ENCODE measurements at regions not wholly inside any gene's neighbourhood (a gene's known extent, or its start where the extent isn't known, plus 50 kb on each side); places are given as distances from the start of the nearest gene placed in this dataset.

- TF ChIP-seq EZH2 (IDR thresholded peaks at IDR 0.05): no peak
- TF ChIP-seq FOXP2 (optimal IDR thresholded peaks at IDR 0.05; ENCODE audit: control extremely low read depth, extremely low read length, insufficient read depth): no peak
- TF ChIP-seq POLR2AphosphoS5 (IDR thresholded peaks at IDR 0.05; ENCODE audit: borderline replicate concordance, low read depth, low read length): no peak
- H3K36me3 ChIP-seq (ENCODE audit: insufficient read depth, low read length): no peaks in the 10 kb centered on the region
- H3K9ac ChIP-seq (ENCODE audit: insufficient read length): no peak overlapping the region
- H3K27ac ChIP-seq: no peak overlapping the region
- DNase-seq (ENCODE audit: low read depth, low spot score): no peak
- no peaks in the 10 kb centered on the region for H3K9me3 ChIP-seq (ENCODE audit: low read depth, low read length)
- no peak overlapping the region for H3K4me3 ChIP-seq
These were observed 76.4 kb upstream of the NUDT12 start for GRCh38 chr5:103638979-103639378.

GRCh38 chr5:103624675-103625074 is 62.1 kb upstream of the NUDT12 start:
- Histone ChIP-seq H3K9me3 (ENCODE audit: low read depth, low read length) (no peaks in the 10 kb centered on the region; the same call in 1 of the 2 replicates), H3K27ac (no peak overlapping the region), H3K4me3 (no peak overlapping the region), H3K36me3 (ENCODE audit: insufficient read depth, low read length) (no peaks in the 10 kb centered on the region), H3K9ac (ENCODE audit: insufficient read length) (no peak overlapping the region)
- TF ChIP-seq EZH2 (IDR thresholded peaks at IDR 0.05): no peak
- no peak for TF ChIP-seq FOXP2 (optimal IDR thresholded peaks at IDR 0.05; ENCODE audit: control extremely low read depth, extremely low read length, insufficient read depth)
- no peak for TF ChIP-seq POLR2AphosphoS5 (IDR thresholded peaks at IDR 0.05; ENCODE audit: borderline replicate concordance, low read depth, low read length)
- no peak for DNase-seq (ENCODE audit: low read depth, low spot score)

GRCh38 chr5:103624035-103624480 is 61.5 kb upstream of the NUDT12 start:
- Histone ChIP-seq H3K27ac (no peak overlapping the region), H3K9ac (ENCODE audit: insufficient read length) (no peak overlapping the region), H3K9me3 (ENCODE audit: low read depth, low read length) (no peaks in the 10 kb centered on the region; the same call in 1 of the 2 replicates), H3K36me3 (ENCODE audit: insufficient read depth, low read length) (no peaks in the 10 kb centered on the region), H3K4me3 (no peak overlapping the region)
- TF ChIP-seq POLR2AphosphoS5 (IDR thresholded peaks at IDR 0.05; ENCODE audit: borderline replicate concordance, low read depth, low read length) (no peak), FOXP2 (optimal IDR thresholded peaks at IDR 0.05; ENCODE audit: control extremely low read depth, extremely low read length, insufficient read depth) (no peak), EZH2 (IDR thresholded peaks at IDR 0.05) (no peak)
- DNase-seq (ENCODE audit: low read depth, low spot score): no peak

- DNase-seq (ENCODE audit: low read depth, low spot score): no peak
- Histone ChIP-seq H3K9me3 (ENCODE audit: low read depth, low read length) (no peaks in the 10 kb centered on the region; the same call in 1 of the 2 replicates), H3K36me3 (ENCODE audit: insufficient read depth, low read length) (no peaks in the 10 kb centered on the region), H3K27ac (no peak overlapping the region), H3K4me3 (no peak overlapping the region), H3K9ac (ENCODE audit: insufficient read length) (no peak overlapping the region)
- no peak for TF ChIP-seq POLR2AphosphoS5 (IDR thresholded peaks at IDR 0.05; ENCODE audit: borderline replicate concordance, low read depth, low read length)
- TF ChIP-seq EZH2 (IDR thresholded peaks at IDR 0.05): no peak
- TF ChIP-seq FOXP2 (optimal IDR thresholded peaks at IDR 0.05; ENCODE audit: control extremely low read depth, extremely low read length, insufficient read depth): no peak
These were observed 60.8 kb upstream of the NUDT12 start for GRCh38 chr5:103623425-103623824.

- Histone ChIP-seq H3K9me3 (ENCODE audit: low read depth, low read length) (no peaks in the 10 kb centered on the region; the same call in 1 of the 2 replicates), H3K27ac (no peak overlapping the region), H3K4me3 (no peak overlapping the region), H3K9ac (ENCODE audit: insufficient read length) (no peak overlapping the region), H3K36me3 (ENCODE audit: insufficient read depth, low read length) (no peaks in the 10 kb centered on the region)
- no peak for DNase-seq (ENCODE audit: low read depth, low spot score)
- TF ChIP-seq POLR2AphosphoS5 (IDR thresholded peaks at IDR 0.05; ENCODE audit: borderline replicate concordance, low read depth, low read length): no peak
- TF ChIP-seq EZH2 (IDR thresholded peaks at IDR 0.05): no peak
- no peak for TF ChIP-seq FOXP2 (optimal IDR thresholded peaks at IDR 0.05; ENCODE audit: control extremely low read depth, extremely low read length, insufficient read depth)
These were observed 59.0 kb upstream of the NUDT12 start for GRCh38 chr5:103621548-103621930.

GRCh38 chr5:103620851-103621547 is 58.4 kb upstream of the NUDT12 start:
- TF ChIP-seq FOXP2 (optimal IDR thresholded peaks at IDR 0.05; ENCODE audit: control extremely low read depth, extremely low read length, insufficient read depth): no peak
- no peak for TF ChIP-seq POLR2AphosphoS5 (IDR thresholded peaks at IDR 0.05; ENCODE audit: borderline replicate concordance, low read depth, low read length)
- TF ChIP-seq EZH2 (IDR thresholded peaks at IDR 0.05): no peak
- H3K4me3 ChIP-seq: no peak overlapping the region
- H3K27ac ChIP-seq: no peak overlapping the region
- no peaks in the 10 kb centered on the region; the same call in 1 of the 2 replicates for H3K9me3 ChIP-seq (ENCODE audit: low read depth, low read length)
- DNase-seq (ENCODE audit: low read depth, low spot score): no peak
- no peaks in the 10 kb centered on the region for H3K36me3 ChIP-seq (ENCODE audit: insufficient read depth, low read length)
- H3K9ac ChIP-seq (ENCODE audit: insufficient read length): no peak overlapping the region

- no peak overlapping the region for H3K27ac ChIP-seq
- TF ChIP-seq FOXP2 (optimal IDR thresholded peaks at IDR 0.05; ENCODE audit: control extremely low read depth, extremely low read length, insufficient read depth): no peak
- TF ChIP-seq EZH2 (IDR thresholded peaks at IDR 0.05): no peak
- TF ChIP-seq POLR2AphosphoS5 (IDR thresholded peaks at IDR 0.05; ENCODE audit: borderline replicate concordance, low read depth, low read length): no peak
- no peaks in the 10 kb centered on the region for H3K36me3 ChIP-seq (ENCODE audit: insufficient read depth, low read length)
- DNase-seq (ENCODE audit: low read depth, low spot score): no peak
- no peak overlapping the region for H3K4me3 ChIP-seq
- no peaks in the 10 kb centered on the region for H3K9me3 ChIP-seq (ENCODE audit: low read depth, low read length)
- no peak overlapping the region for H3K9ac ChIP-seq (ENCODE audit: insufficient read length)
These were observed 55.3 kb upstream of the NUDT12 start for GRCh38 chr5:103617913-103618312.

- DNase-seq (ENCODE audit: low read depth, low spot score): no peak
- Histone ChIP-seq H3K36me3 (ENCODE audit: insufficient read depth, low read length) (no peaks in the 10 kb centered on the region), H3K27ac (no peak overlapping the region), H3K4me3 (no peak overlapping the region), H3K9me3 (ENCODE audit: low read depth, low read length) (no peaks in the 10 kb centered on the region), H3K9ac (ENCODE audit: insufficient read length) (no peak overlapping the region)
- no peak for TF ChIP-seq POLR2AphosphoS5 (IDR thresholded peaks at IDR 0.05; ENCODE audit: borderline replicate concordance, low read depth, low read length)
- TF ChIP-seq FOXP2 (optimal IDR thresholded peaks at IDR 0.05; ENCODE audit: control extremely low read depth, extremely low read length, insufficient read depth): no peak
- no peak for TF ChIP-seq EZH2 (IDR thresholded peaks at IDR 0.05)
These were observed 54.5 kb upstream of the NUDT12 start for GRCh38 chr5:103617090-103617489.

All from SK-N-MC (cell line).